H1 (cell line): ENCODE measurements at regions not wholly inside any gene's neighbourhood (a gene's known extent, or its start where the extent isn't known, plus 50 kb on each side); places are given as distances from the start of the nearest gene placed in this dataset.

Source experiments
- CTCF ChIA-PET: fragments of 300-600 bp; sonication (Branson Sonifier 250); formaldehyde crosslinking; loops from one replicate; lab custom pipeline; 2021; ENCODE audit not compliant: partially characterized antibody; lab: Charles Lee
- POLR2A ChIA-PET: fragments of 300-600 bp; sonication (Branson Sonifier 250); formaldehyde crosslinking; loops from one replicate; lab custom pipeline; 2021; ENCODE audit warnings: inconsistent platforms; ENCODE audit not compliant: partially characterized antibody; lab: Charles Lee
- DNase-seq, 2 experiments: peaks; one replicate each; pipeline versions ENCODE4 v3.0.0 to v3.0.0-alpha.2; 2010 to 2022; ENCODE audit warnings: low spot score in 2 of 2, low read depth in 1 of 2, mixed read lengths in 1 of 2
- FAIRE-seq: peaks from 2 replicates; lab custom pipeline; 2011; peaks lifted over from hg19 to GRCh38; lab: Jason Lieb, UNC
- H2AFZ ChIP-seq: 2 replicates; pipeline ENCODE4 v1.8.1; 2012; ENCODE audit warnings: low read length, inconsistent platforms
- H2AK5ac ChIP-seq: 2 replicates; pipeline ENCODE4 v1.6.1; 2013; ENCODE audit warnings: low read depth, low read length
- H2BK120ac ChIP-seq: replicated peaks from 2 replicates; pipeline ENCODE3; 2013; ENCODE audit warnings: low read depth, low read length, inconsistent platforms
- H2BK12ac ChIP-seq: 2 replicates; pipeline ENCODE4 v1.6.1; 2013; ENCODE audit warnings: low read depth, low read length
- H2BK15ac ChIP-seq: 2 replicates; pipeline ENCODE4 v1.6.1; 2013; ENCODE audit warnings: low read length
- H2BK20ac ChIP-seq: 2 replicates; pipeline ENCODE4 v1.6.1; 2013; ENCODE audit warnings: low read length
- H2BK5ac ChIP-seq: 2 replicates; pipeline ENCODE4 v1.6.1; 2013; ENCODE audit warnings: low read depth, low read length
- H3K14ac ChIP-seq: 2 replicates; pipeline ENCODE4 v1.6.1; 2013; ENCODE audit warnings: inconsistent platforms; ENCODE audit not compliant: insufficient read length
- H3K18ac ChIP-seq: 2 replicates; pipeline ENCODE4 v1.6.1; 2013; ENCODE audit warnings: low read length; ENCODE audit errors: extremely low read depth
- H3K23ac ChIP-seq: 2 replicates; pipeline ENCODE4 v1.6.1; 2013; ENCODE audit warnings: inconsistent platforms; ENCODE audit not compliant: insufficient read length
- H3K23me2 ChIP-seq: 2 replicates; pipeline ENCODE4 v1.6.1; 2013; ENCODE audit warnings: low read depth, low read length
- H3K27ac ChIP-seq: 2 replicates; pipeline ENCODE4 v1.6.1; 2011; ENCODE audit warnings: low read depth, low read length, inconsistent platforms
- H3K27me3 ChIP-seq, 4 experiments: replicated peaks in 1 of 4; 1 replicate in 1 of 4; 2 replicates in 3 of 4; pipeline versions ENCODE4 v1.6.1 to v1.8.1; 2011 to 2013; ENCODE audit warnings: low read length in 3 of 4, mild to moderate bottlenecking in 3 of 4, inconsistent platforms in 2 of 4, mixed read lengths in 2 of 4, moderate library complexity in 1 of 4; ENCODE audit not compliant: control insufficient read depth in 3 of 4, insufficient read depth in 3 of 4; ENCODE audit errors: extremely low read depth in 1 of 4
- H3K36me3 ChIP-seq, 4 experiments: 2 replicates each; pipeline versions ENCODE4 v1.6.1 to v1.8.1; 2011 to 2013; ENCODE audit warnings: mild to moderate bottlenecking in 4 of 4, low read length in 3 of 4, moderate library complexity in 2 of 4, control low read depth in 1 of 4, inconsistent platforms in 1 of 4; ENCODE audit not compliant: insufficient read depth in 4 of 4, control insufficient read depth in 2 of 4
- H3K4ac ChIP-seq: replicated peaks from 2 replicates; pipeline ENCODE3; 2013; ENCODE audit warnings: low read length, low read depth, mixed read lengths, inconsistent platforms; ENCODE audit not compliant: insufficient read length
- H3K4me1 ChIP-seq, 4 experiments: replicated peaks in 1 of 4; 1 replicate in 1 of 4; 2 replicates in 3 of 4; pipeline versions ENCODE4 v1.6.1 to v1.8.1; 2011 to 2013; ENCODE audit warnings: low read length in 3 of 4, inconsistent platforms in 2 of 4, mixed read lengths in 1 of 4; ENCODE audit not compliant: insufficient read depth in 4 of 4, control insufficient read depth in 3 of 4
- H3K4me2 ChIP-seq, 2 experiments: 2 replicates each; pipeline versions ENCODE4 v1.6.1 to v1.8.1; 2011 to 2013; ENCODE audit warnings: low read depth in 2 of 2, low read length in 2 of 2, control low read depth in 1 of 2, inconsistent platforms in 1 of 2, mild to moderate bottlenecking in 1 of 2; ENCODE audit not compliant: insufficient read depth in 1 of 2
- H3K4me3 ChIP-seq, 4 experiments: fragments of 200-600, 300-600 bp in 1 of 4; sonication (generic), shearing (Covaris generic), sonication (Bioruptor Twin) in 1 of 4; 2 replicates each; pipeline versions ENCODE4 v1.5.1 to v1.8.1; 2011 to 2016; ENCODE audit warnings: low read length in 4 of 4, low read depth in 3 of 4, control low read depth in 2 of 4, inconsistent platforms in 2 of 4, mild to moderate bottlenecking in 2 of 4, mixed read lengths in 1 of 4, moderate library complexity in 1 of 4; ENCODE audit not compliant: insufficient read depth in 2 of 4; ENCODE audit errors: extremely low read depth in 1 of 4
- H3K56ac ChIP-seq: replicated peaks from 2 replicates; pipeline ENCODE3; 2013; ENCODE audit warnings: low read depth, mild to moderate bottlenecking, mixed read lengths, low read length, inconsistent platforms; ENCODE audit not compliant: insufficient read length
- H3K79me1 ChIP-seq: 2 replicates; pipeline ENCODE4 v1.6.1; 2013; ENCODE audit warnings: low read depth, low read length, control low read depth
- H3K79me2 ChIP-seq, 2 experiments: 2 replicates each; pipeline versions ENCODE4 v1.6.1 to v1.8.1; 2012 to 2013; ENCODE audit warnings: low read length in 2 of 2, mild to moderate bottlenecking in 2 of 2, inconsistent platforms in 1 of 2; ENCODE audit not compliant: insufficient read depth in 2 of 2, control insufficient read depth in 1 of 2
- H3K9ac ChIP-seq, 4 experiments: replicated peaks in 1 of 4; 1 replicate in 1 of 4; 2 replicates in 3 of 4; pipeline versions ENCODE4 v1.6.1 to v1.8.1; 2011 to 2013; ENCODE audit warnings: low read depth in 3 of 4, low read length in 3 of 4, control low read depth in 2 of 4, mild to moderate bottlenecking in 2 of 4, moderate library complexity in 2 of 4, inconsistent platforms in 1 of 4; ENCODE audit errors: extremely low read depth in 1 of 4
- H3K9me3 ChIP-seq, 2 experiments: 2 replicates each; pipeline versions ENCODE4 v1.6.1 to v1.8.1; 2012 to 2013; ENCODE audit warnings: mild to moderate bottlenecking in 2 of 2, moderate library complexity in 2 of 2, control low read depth in 1 of 2, inconsistent platforms in 1 of 2, low read depth in 1 of 2, low read length in 1 of 2, mixed read lengths in 1 of 2; ENCODE audit not compliant: insufficient read depth in 2 of 2
- H4K20me1 ChIP-seq, 2 experiments: replicated peaks in 1 of 2; 2 replicates each; pipeline versions ENCODE3 to v1.8.1; 2011 to 2013; ENCODE audit warnings: inconsistent platforms in 2 of 2, low read length in 2 of 2, mild to moderate bottlenecking in 1 of 2; ENCODE audit not compliant: insufficient read depth in 2 of 2, control insufficient read depth in 1 of 2
- H4K5ac ChIP-seq: 2 replicates; pipeline ENCODE4 v1.6.1; 2013; ENCODE audit warnings: low read length, low read depth, mixed read lengths, inconsistent platforms; ENCODE audit not compliant: insufficient read length
- H4K8ac ChIP-seq: 2 replicates; pipeline ENCODE4 v1.8.0; 2013; ENCODE audit warnings: mild to moderate bottlenecking, moderate library complexity, low read length, inconsistent platforms; ENCODE audit not compliant: insufficient read depth; ENCODE audit errors: extremely low read depth
- H4K91ac ChIP-seq: replicated peaks from 2 replicates; pipeline ENCODE3; 2013; ENCODE audit warnings: low read length, mixed read lengths, inconsistent platforms; ENCODE audit not compliant: insufficient read length
- BCL11A ChIP-seq, 2 experiments: IDR thresholded peaks; one replicate each; pipeline ENCODE4 v1.6.1; 2011; ENCODE audit warnings: low read depth in 2 of 2, low read length in 2 of 2, mild to moderate bottlenecking in 2 of 2
- CHD2 ChIP-seq: IDR thresholded peaks from 2 replicates; pipeline ENCODE4 v1.6.1; 2012; ENCODE audit warnings: low read length, improper control_type of control experiment
- POLR2A ChIP-seq, 2 experiments: IDR thresholded peaks; 1 replicate in 1 of 2; 2 replicates in 1 of 2; pipeline ENCODE4 v1.6.1; 2011; ENCODE audit warnings: low read depth in 2 of 2, low read length in 2 of 2, mild to moderate bottlenecking in 2 of 2; ENCODE audit errors: control extremely low read depth in 1 of 2
- RAD21 ChIP-seq, 2 experiments: IDR thresholded peaks in 1 of 2; conservative IDR thresholded peaks in 1 of 2; 2 replicates each; pipeline ENCODE4 v1.6.1; 2011; ENCODE audit warnings: low read depth in 2 of 2, low read length in 2 of 2, improper control_type of control experiment in 1 of 2, inconsistent platforms in 1 of 2, mild to moderate bottlenecking in 1 of 2, moderate library complexity in 1 of 2
- RNF2 ChIP-seq: fragments of 200-900, 300-1000 bp; sonication (generic); IDR thresholded peaks from 2 replicates; pipeline ENCODE4 v1.7.1; 2016; ENCODE audit warnings: borderline replicate concordance, low read depth, mild to moderate bottlenecking, antibody characterized with exemption, low read length; ENCODE audit not compliant: poor library complexity, severe bottlenecking; ENCODE audit errors: missing control alignments
- SP4 ChIP-seq: IDR thresholded peaks from 2 replicates; pipeline ENCODE4 v1.6.1; 2012; ENCODE audit warnings: low read length, inconsistent platforms
- WGBS, 2 experiments: shearing (Covaris generic) in 1 of 2; methylation state at CpG; one replicate each; pipeline versions ENCODE4 v1.1.6 to v1.1.7; 2013 to 2015; ENCODE audit warnings: low lambda C conversion rate in 2 of 2, mixed read lengths in 2 of 2, inconsistent platforms in 1 of 2, low coverage in 1 of 2, missing lambda C conversion rate in 1 of 2; ENCODE audit not compliant: insufficient replicate concordance in 2 of 2, insufficient coverage in 1 of 2, insufficient read length in 1 of 2; ENCODE audit errors: extremely low coverage in 1 of 2, missing lambda C conversion rate in 1 of 2; 5-methylcytosine and 5-hydroxymethylcytosine counted together

GRCh38 chr13:40876020-40876738 is 86.8 kb downstream of the SLC25A15 start:
- Histone ChIP-seq H3K56ac (no peak overlapping the region), H3K18ac (no peak overlapping the region)
- CTCF ChIA-PET, result interaction anchor here (1.3 kb wide), 1 partner anchor 99 kb away, joined by 4 read pairs; no protein-coding TSS in a partner anchor

More at GRCh38 chr13:40876020-40876738, 86.8 kb downstream of the SLC25A15 start:
- Histone ChIP-seq H3K9me3 (peaks cover 28 to 37% of the 10 kb centered on the region in 2 experiments; a peak in 3 of 4 replicates), H2BK20ac (no peak overlapping the region), H3K27ac (no peak overlapping the region), H3K4me3 (no peak overlapping the region), H3K14ac (no peak overlapping the region), H2AFZ (no peak overlapping the region), H3K23me2 (no peaks in the 10 kb centered on the region), H3K23ac (no peak overlapping the region), H3K4me2 (no peak overlapping the region), H3K36me3 (peaks cover 0 to 3% (median 0%) of the 10 kb centered on the region in 4 experiments; a peak in 2 of 8 replicates), H2BK15ac (no peak overlapping the region), H3K27me3 (no peaks in the 10 kb centered on the region), H4K20me1 (no peaks in the 10 kb centered on the region), H2AK5ac (no peak overlapping the region), H3K9ac (no peak overlapping the region), H3K4ac (no peak overlapping the region), H4K91ac (no peak overlapping the region), H3K79me2 (no peaks in the 10 kb centered on the region), H3K4me1 (no peaks in the 10 kb centered on the region), H4K8ac (no peak overlapping the region), H2BK5ac (no peak overlapping the region), H3K79me1 (no peaks in the 10 kb centered on the region), H4K5ac (no peak overlapping the region), H2BK120ac (no peak overlapping the region), H2BK12ac (no peak overlapping the region)
- FAIRE-seq (no peak), DNase-seq (no peak)
- POLR2A ChIA-PET, result no interaction called here
- 93% methylated on average over 8 of the region's 8 CpGs; no CpG with 5 or more reads in 1 of the 2 experiments for WGBS, 2 experiments
- TF ChIP-seq CHD2 (no peak), RNF2 (no peak), SP4 (no peak), RAD21 (IDR thresholded peaks at IDR 0.05 in 1 of 2, conservative IDR thresholded peaks at IDR 0.05 in 1 of 2; ENCODE audit: low read depth in 2 of 2, low read length in 2 of 2) (peak in 1 of 2 experiments; percentile 9; a peak in 1 of 4 replicates), BCL11A (IDR thresholded peaks at IDR 0.05; ENCODE audit: low read depth in 2 of 2, low read length in 2 of 2) (no peak), POLR2A (IDR thresholded peaks at IDR 0.05; ENCODE audit: control extremely low read depth in 1 of 2, low read depth in 2 of 2, low read length in 2 of 2) (no peak)
